Right lobe of liver (tissue), 6 donors: ENCODE measurements at regions not wholly inside any gene's neighbourhood (a gene's known extent, or its start where the extent isn't known, plus 50 kb on each side); places are given as distances from the start of the nearest gene placed in this dataset.
A peak's percentile ranks its signal among the peaks of the same experiment; 100 is the strongest.

Source experiments
- ATAC-seq, 4 donors: fragments of 200-7000 bp; cut with Tn5 transposase; one replicate each; pipeline ENCODE4 v1.9.1; 2020; ENCODE audit warnings: mild to moderate bottlenecking in 4 of 4, moderate library complexity in 4 of 4
- DNase-seq, 3 donors: peaks; one replicate each; pipeline ENCODE4 v3.0.0-alpha.2; 2020
- H3K27ac ChIP-seq, 3 donors: fragments of 200-600 bp; one replicate each; pipeline ENCODE4 v1.8.0; 2022
- H3K27me3 ChIP-seq, 2 donors: fragments of 200-600 bp; one replicate each; pipeline ENCODE4 v1.8.0; 2022
- H3K36me3 ChIP-seq, 4 donors: fragments of 200-600 bp; sonication (generic) in 1 of 4; one replicate each; pipeline versions ENCODE4 v1.5.1 to v1.8.0; 2017 to 2022; ENCODE audit warnings: control low read depth in 1 of 4
- H3K4me1 ChIP-seq, 4 donors: fragments of 200-600 bp; sonication (generic) in 1 of 4; one replicate each; pipeline versions ENCODE4 v1.5.1 to v1.8.0; 2017 to 2022; ENCODE audit warnings: control low read depth in 1 of 4
- H3K4me3 ChIP-seq, 3 donors: fragments of 200-600 bp; one replicate each; pipeline ENCODE4 v1.8.0; 2022
- H3K9me3 ChIP-seq, 4 donors: fragments of 200-600 bp; sonication (generic) in 1 of 4; one replicate each; pipeline versions ENCODE4 v1.5.1 to v1.8.0; 2017 to 2022; ENCODE audit warnings: control low read depth in 1 of 4
- POLR2A ChIP-seq: fragments of 450-650 bp; IDR thresholded peaks from one replicate; pipeline ENCODE4 v1.6.1; 2017; ENCODE audit warnings: antibody characterized with exemption, mild to moderate bottlenecking
- WGBS: methylation state at CpG from one replicate; pipeline ENCODE4 v1.1.6; 2018; ENCODE audit warnings: low coverage, low lambda C conversion rate; ENCODE audit not compliant: insufficient coverage; ENCODE audit errors: missing lambda C conversion rate; 5-methylcytosine and 5-hydroxymethylcytosine counted together
- intact Hi-C, 2 donors: fragments of 100-400 bp; cut with DNase I; formaldehyde crosslinking; loops; one replicate each; pipeline versions ENCODE4 v1.11.2 to v1.14.1; 2022
- TF ChIP-seq, protein P1 (sequence below), 4 donors: fragments of 200-600 bp in 3 of 4; fragments of 450-650 bp in 1 of 4; IDR thresholded peaks; one replicate each; pipeline versions ENCODE4 v1.5.1 to v1.8.0; 2016 to 2022; ENCODE audit warnings: antibody characterized with exemption in 4 of 4, mild to moderate bottlenecking in 2 of 4
- donor health status: DM: no; HTN: yes; CAD: no.
- donor health status: DM: no; HTN: no; CAD: no.
- donor health status: DM: no; HTN: no; CAD: no.
- donor health status: DM: no; HTN: yes; CAD: no.
- donor health status: DM: no; HTN: yes; CAD: no.

- TF ChIP-seq POLR2A: no peak
- TF ChIP-seq, protein P1, sequence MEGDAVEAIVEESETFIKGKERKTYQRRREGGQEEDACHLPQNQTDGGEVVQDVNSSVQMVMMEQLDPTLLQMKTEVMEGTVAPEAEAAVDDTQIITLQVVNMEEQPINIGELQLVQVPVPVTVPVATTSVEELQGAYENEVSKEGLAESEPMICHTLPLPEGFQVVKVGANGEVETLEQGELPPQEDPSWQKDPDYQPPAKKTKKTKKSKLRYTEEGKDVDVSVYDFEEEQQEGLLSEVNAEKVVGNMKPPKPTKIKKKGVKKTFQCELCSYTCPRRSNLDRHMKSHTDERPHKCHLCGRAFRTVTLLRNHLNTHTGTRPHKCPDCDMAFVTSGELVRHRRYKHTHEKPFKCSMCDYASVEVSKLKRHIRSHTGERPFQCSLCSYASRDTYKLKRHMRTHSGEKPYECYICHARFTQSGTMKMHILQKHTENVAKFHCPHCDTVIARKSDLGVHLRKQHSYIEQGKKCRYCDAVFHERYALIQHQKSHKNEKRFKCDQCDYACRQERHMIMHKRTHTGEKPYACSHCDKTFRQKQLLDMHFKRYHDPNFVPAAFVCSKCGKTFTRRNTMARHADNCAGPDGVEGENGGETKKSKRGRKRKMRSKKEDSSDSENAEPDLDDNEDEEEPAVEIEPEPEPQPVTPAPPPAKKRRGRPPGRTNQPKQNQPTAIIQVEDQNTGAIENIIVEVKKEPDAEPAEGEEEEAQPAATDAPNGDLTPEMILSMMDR (IDR thresholded peaks at IDR 0.05): no peak
- Histone ChIP-seq H3K27ac (no peak overlapping the region), H3K4me1 (no peaks in the 10 kb centered on the region), H3K9me3 (no peaks in the 10 kb centered on the region), H3K27me3 (no peaks in the 10 kb centered on the region), H3K36me3 (no peaks in the 10 kb centered on the region), H3K4me3 (no peak overlapping the region)
- DNase-seq (no peak), ATAC-seq (peak in 3 of 4 donors; percentile 34 to 78 (median 56))
- intact Hi-C loops: no loop called here
- WGBS: 47% methylated on average over 1 of the region's 1 CpG
Measured at GRCh38 chr4:128502818-128503527, 215.4 kb upstream of the PGRMC2 start.

DNA sequence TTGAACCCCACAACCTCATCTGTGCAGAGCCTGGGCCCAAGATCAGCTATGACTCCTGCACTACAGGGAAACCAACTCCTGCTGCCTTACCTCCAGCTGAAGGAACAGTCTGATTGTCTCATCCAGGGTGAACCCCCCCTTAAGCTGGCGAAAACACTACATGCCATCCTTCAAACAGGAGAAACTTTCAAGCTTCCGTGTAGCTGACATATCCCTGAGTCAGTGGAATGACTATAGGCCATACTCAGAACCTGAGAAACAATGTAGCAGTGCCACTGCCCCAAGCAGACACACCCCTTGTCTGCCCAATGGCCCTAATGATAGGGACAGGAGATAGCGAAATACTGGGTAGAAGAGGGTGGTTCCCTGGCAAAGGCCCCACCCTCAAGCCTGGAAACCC, 213.6 kb upstream of the PGRMC2 start:
- ATAC-seq (no peak), DNase-seq (no peak)
- TF ChIP-seq, protein P1 (IDR thresholded peaks at IDR 0.05): no peak
- no peak for TF ChIP-seq POLR2A
- Histone ChIP-seq H3K27ac (no peak overlapping the region), H3K36me3 (no peaks in the 10 kb centered on the region), H3K9me3 (no peaks in the 10 kb centered on the region), H3K4me3 (no peak overlapping the region), H3K4me1 (no peaks in the 10 kb centered on the region), H3K27me3 (no peaks in the 10 kb centered on the region)
- intact Hi-C loops: no loop called here
- WGBS: 83% methylated on average over 1 of the region's 3 CpGs

DNA sequence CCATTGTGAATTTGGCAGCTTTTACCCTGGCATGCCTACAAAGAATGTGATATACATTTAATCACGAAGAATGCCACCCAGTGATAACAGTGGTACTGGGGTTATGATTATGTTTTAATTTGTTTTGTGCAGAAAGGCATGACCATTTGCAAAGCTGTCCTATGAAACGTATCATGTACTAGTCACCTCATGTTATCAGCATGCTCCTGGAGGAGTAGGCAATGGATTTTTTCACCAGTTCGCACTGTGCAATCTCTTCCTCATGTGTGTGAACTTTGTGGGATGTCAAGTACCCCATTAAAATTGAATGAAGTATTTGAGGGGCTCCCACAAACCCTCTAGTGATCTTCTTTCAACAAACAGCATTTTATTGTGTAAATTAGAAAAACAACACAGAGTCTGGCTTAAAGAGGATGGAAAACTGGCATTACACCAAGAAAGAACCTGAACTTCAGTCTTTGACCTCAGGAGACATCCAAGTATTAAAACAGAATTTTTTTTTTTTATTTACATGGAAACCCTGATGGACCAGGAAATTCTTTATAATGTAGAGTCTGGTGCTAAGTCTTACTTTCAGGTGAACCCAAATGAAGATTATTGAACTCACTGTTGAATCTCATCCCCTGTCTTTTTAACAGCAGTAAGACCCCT, 200.6 kb upstream of the PGRMC2 start:
- TF ChIP-seq, protein P1 (IDR thresholded peaks at IDR 0.05): no peak
- no peak for TF ChIP-seq POLR2A
- Histone ChIP-seq H3K9me3 (no peaks in the 10 kb centered on the region), H3K27ac (peak overlapping the region in 2 of 3 donors; percentile 35 to 65), H3K4me3 (no peak overlapping the region), H3K4me1 (peaks cover 0 to 11% (median 0%) of the 10 kb centered on the region in 4 donors), H3K27me3 (no peaks in the 10 kb centered on the region), H3K36me3 (no peaks in the 10 kb centered on the region)
- 48% methylated on average over 3 of the region's 3 CpGs for WGBS
- DNase-seq: no peak
- peak; percentile 82 to 89 (median 88) for ATAC-seq
- intact Hi-C loops: no loop called here

DNA sequence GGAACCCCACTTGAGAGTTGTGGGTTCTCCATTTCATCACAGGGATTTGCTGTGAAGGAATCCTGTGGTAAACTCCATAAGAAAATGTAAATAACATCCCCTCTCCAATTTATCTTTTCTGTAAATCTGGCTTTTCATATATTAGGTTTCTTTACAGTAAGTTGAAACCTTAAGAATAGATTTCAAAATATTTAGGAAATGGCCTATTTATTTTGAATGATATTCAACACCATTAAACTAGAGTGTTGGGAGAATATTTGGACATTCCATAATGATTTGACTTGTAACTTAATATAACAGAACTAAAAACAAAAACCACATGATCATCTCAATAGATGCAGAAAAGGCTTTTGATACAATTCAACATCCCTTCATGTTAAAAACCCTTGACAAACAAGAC, 197.3 kb upstream of the PGRMC2 start:
- H3K4me1 ChIP-seq: peaks cover 0 to 11% (median 0%) of the 10 kb centered on the region in 4 donors
- H3K4me3 ChIP-seq: no peak overlapping the region
- TF ChIP-seq, protein P1 (IDR thresholded peaks at IDR 0.05): no peak
- TF ChIP-seq POLR2A: no peak
- no peak overlapping the region for H3K27ac ChIP-seq
- DNase-seq (no peak), ATAC-seq (no peak)
- H3K9me3 ChIP-seq: no peaks in the 10 kb centered on the region
- no peaks in the 10 kb centered on the region for H3K36me3 ChIP-seq
- intact Hi-C loops: no loop called here
- H3K27me3 ChIP-seq: no peaks in the 10 kb centered on the region
